Bone marrow (tissue), 2 donors: ENCODE measurements at regions not wholly inside any gene's neighbourhood (a gene's known extent, or its start where the extent isn't known, plus 50 kb on each side); places are given as distances from the start of the nearest gene placed in this dataset.

Source experiments
- DNase-seq, 2 donors: peaks; one replicate each; lab custom pipeline; 2025; lab: John Stamatoyannopoulos, UW

GRCh38 chr6:65814071-65814470, 107.0 kb upstream of the EYS start:
- DNase-seq = no peak

GRCh38 chr6:65803186-65803585, 96.2 kb upstream of the EYS start:
- DNase-seq = no peak

GRCh38 chr6:65799389-65799788, 92.4 kb upstream of the EYS start:
- no peak for DNase-seq

GRCh38 chr6:65798280-65799014, 91.4 kb upstream of the EYS start:
- no peak for DNase-seq

DNA sequence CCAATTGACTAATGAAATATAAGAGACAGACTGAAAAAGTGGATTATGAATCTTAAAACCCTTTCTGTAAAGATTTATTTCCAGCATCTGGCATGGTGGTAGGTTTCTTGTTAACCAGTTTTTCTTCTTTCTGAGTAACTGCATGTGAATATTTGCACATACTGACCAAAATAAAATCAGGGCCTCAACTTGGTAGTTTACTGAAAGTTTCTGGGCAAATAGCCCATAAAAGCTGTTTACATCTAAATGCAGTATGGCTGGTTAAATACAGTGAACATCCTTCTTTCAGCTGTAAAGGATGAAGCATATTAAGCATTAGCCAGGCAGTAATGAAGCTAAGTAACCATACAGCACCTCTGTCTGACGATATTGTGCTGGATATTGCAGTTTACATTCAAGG, 83.6 kb upstream of the EYS start:
- no peak for DNase-seq

DNA sequence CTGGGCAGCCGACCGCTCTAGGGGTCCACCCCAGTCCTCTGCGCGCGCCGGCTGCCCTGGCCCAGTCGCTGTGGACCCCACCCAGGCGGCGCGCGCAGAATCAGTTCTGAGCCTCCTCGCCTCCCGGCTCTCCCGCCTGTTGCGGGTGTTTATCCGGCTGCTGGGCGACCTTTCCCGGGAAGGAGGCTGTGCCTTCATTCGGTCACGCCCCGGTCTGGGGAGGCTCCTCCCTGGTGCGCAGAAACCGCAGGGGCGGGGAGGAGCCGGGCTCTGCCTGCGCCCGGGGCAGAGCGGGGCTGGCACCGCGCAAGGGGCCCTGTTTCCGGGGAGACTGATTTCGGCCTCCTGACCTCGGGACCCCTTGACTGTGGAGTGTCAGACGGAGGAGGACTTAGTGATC, 80.8 kb upstream of the EYS start:
- DNase-seq = no peak

DNA sequence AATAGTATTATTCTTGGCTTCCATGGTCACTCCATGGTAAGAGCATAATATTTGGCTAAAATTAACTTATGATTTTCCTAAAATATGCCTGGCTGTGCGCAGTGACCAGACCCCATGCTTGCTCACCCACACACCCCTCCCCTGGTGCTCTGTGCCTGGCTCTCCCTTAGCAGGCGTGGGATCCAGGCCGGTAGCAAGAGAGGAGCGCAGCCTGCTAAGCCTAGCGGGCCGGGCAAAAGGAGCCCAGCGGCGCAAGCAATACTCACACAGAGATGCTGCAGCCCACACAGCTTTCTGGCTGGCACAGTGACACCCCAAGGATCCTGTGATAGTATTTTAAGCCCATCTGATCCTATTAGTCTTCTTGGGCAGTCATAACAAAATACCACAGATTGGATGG, 79.8 kb upstream of the EYS start:
- DNase-seq = no peak

GRCh38 chr6:65780691-65781090, 73.7 kb upstream of the EYS start:
- DNase-seq = no peak

GRCh38 chr6:65776332-65776731, 69.3 kb upstream of the EYS start:
- no peak for DNase-seq

DNA sequence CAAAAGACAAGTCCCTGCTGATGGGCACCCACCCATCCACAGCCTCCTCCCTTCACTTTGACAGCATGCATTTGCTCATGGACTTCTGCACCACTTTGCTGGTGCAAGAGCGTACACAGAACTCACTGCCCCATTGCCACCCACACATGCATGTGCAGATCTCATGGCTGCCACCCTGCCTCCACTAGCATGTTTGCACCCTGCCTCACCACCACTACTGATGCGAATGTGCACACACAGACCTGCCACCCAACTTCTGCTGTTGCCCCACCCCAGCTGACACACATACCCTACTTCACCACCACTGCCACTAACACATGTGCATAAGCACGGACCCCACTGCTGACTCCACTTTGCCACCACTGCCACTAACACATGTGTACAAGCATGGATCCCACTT, 64.9 kb upstream of the EYS start:
- no peak for DNase-seq

DNA sequence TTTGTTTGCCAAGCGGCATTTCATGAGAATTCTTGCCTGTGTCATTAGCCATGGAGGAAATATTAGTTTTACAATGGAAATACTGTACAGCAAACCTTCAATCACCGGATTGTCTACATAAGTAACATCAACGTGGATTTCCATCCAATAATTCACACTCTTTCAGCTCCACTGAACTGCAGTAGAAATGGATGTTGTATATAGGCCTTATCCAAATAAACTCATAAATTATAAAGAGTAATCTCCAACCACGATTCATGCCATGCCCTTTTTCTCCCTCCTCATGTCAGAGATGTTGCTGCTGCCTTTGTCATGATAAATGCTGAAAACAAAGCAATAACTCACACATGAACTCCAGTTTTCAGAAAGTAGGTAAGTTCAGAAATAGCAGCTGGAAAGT, 54.9 kb upstream of the EYS start:
- no peak for DNase-seq

DNA sequence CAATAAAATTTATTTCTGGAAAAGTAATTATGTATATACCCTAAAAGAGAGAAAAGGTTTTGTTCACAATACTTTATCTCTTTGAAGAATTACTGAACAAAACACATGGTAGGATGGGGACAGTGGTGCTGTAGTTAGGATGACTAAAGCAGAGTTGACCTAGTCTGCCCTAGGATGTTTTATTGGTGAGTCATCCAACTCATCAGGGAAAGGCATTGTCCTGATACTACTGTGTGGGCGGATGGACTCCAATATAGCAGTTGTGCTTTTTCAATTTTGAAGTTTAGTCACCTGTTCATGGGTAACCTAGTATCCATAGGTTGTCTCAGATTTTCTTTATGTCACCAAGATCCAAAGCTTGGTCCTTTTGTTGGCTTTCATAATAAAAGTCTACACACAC, 53.3 kb upstream of the EYS start:
- no peak for DNase-seq
